ENCODE measurements at regions not wholly inside any gene's neighbourhood (a gene's known extent, or its start where the extent isn't known, plus 50 kb on each side); places are given as distances from the start of the nearest gene placed in this dataset.
"Not testable (repeated sequence)": the region's sequence is repeated elsewhere in the genome, so short reads cannot be mapped to it uniquely, and the experiment has no call there.

DNA sequence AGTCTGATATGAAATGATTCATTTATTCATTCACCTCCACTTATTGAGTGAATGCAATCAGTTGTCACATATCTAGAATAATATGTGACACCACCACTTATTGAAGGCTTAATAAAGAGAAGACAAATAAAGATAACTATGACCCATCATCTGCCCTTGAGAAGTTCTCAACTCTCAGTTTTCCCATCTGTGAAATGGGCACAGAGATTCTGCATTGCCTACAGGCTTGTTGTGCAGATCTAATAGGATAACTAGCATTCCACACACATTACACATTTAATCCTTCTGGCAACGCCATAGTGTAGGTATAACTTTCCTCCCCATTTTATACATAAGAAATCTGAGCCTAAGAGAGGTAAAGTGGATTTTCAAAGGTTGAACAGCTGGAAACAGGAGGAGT lies 84.2 kb upstream of the FICD start:
- DNase-seq (ENCODE audit: low read depth) = no peak
- no peaks in the 10 kb centered on the region for H3K27me3 ChIP-seq (ENCODE audit: control insufficient read depth, insufficient read depth, low read length)
- H3K4me3 ChIP-seq (ENCODE audit: low read depth, low read length) = no peak overlapping the region
- no peaks in the 10 kb centered on the region for H3K36me3 ChIP-seq (ENCODE audit: control insufficient read depth, insufficient read depth, low read length)
- TF ChIP-seq, protein P1, sequence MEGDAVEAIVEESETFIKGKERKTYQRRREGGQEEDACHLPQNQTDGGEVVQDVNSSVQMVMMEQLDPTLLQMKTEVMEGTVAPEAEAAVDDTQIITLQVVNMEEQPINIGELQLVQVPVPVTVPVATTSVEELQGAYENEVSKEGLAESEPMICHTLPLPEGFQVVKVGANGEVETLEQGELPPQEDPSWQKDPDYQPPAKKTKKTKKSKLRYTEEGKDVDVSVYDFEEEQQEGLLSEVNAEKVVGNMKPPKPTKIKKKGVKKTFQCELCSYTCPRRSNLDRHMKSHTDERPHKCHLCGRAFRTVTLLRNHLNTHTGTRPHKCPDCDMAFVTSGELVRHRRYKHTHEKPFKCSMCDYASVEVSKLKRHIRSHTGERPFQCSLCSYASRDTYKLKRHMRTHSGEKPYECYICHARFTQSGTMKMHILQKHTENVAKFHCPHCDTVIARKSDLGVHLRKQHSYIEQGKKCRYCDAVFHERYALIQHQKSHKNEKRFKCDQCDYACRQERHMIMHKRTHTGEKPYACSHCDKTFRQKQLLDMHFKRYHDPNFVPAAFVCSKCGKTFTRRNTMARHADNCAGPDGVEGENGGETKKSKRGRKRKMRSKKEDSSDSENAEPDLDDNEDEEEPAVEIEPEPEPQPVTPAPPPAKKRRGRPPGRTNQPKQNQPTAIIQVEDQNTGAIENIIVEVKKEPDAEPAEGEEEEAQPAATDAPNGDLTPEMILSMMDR (IDR thresholded peaks at IDR 0.05; ENCODE audit: insufficient read depth, low read length, poor library complexity, severe bottlenecking) = no peak

DNA sequence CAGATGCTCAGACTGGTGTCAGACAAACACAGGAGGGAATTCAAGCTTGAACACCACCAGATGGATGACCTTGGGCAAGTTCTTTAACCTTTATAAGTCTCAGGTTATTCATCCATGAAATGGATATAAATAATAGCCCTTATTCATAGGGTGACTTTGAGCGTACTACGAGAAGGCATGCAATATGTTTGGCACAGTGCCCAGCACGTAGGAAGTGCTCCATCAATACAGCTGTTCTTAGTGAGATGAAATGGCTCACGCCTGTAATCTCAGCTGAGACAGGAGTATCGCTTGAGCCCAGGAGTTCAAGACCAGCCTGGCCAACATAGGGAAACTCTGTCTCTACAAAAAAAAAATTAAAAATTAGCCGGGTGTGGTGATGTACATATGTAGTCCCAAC lies 84.8 kb upstream of the FICD start:
- no peak overlapping the region for H3K4me3 ChIP-seq (ENCODE audit: low read depth, low read length)
- peak; percentile 5 for DNase-seq (ENCODE audit: low read depth)
- H3K27me3 ChIP-seq (ENCODE audit: control insufficient read depth, insufficient read depth, low read length) = peaks cover 2% of the 10 kb centered on the region
- no peaks in the 10 kb centered on the region for H3K36me3 ChIP-seq (ENCODE audit: control insufficient read depth, insufficient read depth, low read length)
- TF ChIP-seq, protein P1 (IDR thresholded peaks at IDR 0.05; ENCODE audit: insufficient read depth, low read length, poor library complexity, severe bottlenecking) = no peak

DNA sequence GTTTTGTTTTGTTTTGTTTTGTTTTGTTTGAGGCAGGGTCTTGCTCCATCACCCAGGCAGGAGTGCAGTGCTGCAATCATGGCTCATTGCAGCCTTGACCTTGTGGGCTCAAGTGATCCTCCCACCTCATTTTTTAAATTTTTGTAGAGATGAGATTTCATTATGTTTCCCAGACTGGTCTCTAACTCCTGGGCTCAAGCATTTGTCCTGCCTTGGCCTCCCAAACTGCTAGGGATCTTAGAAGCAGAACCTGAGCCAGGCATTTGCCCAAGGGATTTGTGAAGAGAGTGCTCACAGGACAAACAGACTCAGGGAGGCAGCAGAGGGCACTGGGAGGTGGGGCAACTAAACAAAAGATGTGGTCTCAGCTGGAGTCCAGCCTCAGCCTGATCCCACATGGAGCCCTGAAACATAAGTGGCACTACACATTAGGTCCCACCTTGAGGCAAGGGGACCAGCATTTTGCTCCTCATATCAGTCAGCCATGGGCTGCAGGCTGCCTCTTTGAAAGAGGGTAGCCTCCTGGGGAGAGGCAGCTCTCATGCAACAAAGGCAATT lies 86.2 kb upstream of the CMKLR1 start:
- peaks cover 2% of the 10 kb centered on the region for H3K27me3 ChIP-seq (ENCODE audit: control insufficient read depth, insufficient read depth, low read length)
- H3K36me3 ChIP-seq (ENCODE audit: control insufficient read depth, insufficient read depth, low read length) = no peaks in the 10 kb centered on the region
- TF ChIP-seq, protein P1 (IDR thresholded peaks at IDR 0.05; ENCODE audit: insufficient read depth, low read length, poor library complexity, severe bottlenecking) = no peak
- no peak for DNase-seq (ENCODE audit: low read depth)
- H3K4me3 ChIP-seq (ENCODE audit: low read depth, low read length) = no peak overlapping the region

DNA sequence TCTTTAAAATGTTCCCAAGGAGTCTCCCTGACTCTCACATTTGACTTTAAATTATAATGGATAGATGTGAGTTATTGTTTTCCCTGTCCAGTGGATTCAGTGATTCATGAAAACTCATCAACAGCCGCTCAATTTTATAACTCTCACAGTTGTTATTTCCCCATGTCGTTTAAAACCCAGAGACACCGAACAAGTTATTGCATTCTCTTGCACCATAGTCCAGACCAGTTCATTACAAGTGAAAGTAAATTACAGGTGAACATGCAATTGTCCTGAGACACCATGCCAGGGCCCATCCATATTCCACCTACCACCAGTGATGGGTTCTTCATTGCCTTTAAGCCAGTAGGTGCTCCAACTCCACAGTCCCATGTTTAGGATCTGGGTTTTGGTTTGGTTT lies 85.7 kb upstream of the CMKLR1 start:
- no peak overlapping the region for H3K4me3 ChIP-seq (ENCODE audit: low read depth, low read length)
- no peaks in the 10 kb centered on the region for H3K36me3 ChIP-seq (ENCODE audit: control insufficient read depth, insufficient read depth, low read length)
- TF ChIP-seq, protein P1 (IDR thresholded peaks at IDR 0.05; ENCODE audit: insufficient read depth, low read length, poor library complexity, severe bottlenecking) = no peak
- H3K27me3 ChIP-seq (ENCODE audit: control insufficient read depth, insufficient read depth, low read length) = peaks cover 2% of the 10 kb centered on the region
- no peak for DNase-seq (ENCODE audit: low read depth)

DNA sequence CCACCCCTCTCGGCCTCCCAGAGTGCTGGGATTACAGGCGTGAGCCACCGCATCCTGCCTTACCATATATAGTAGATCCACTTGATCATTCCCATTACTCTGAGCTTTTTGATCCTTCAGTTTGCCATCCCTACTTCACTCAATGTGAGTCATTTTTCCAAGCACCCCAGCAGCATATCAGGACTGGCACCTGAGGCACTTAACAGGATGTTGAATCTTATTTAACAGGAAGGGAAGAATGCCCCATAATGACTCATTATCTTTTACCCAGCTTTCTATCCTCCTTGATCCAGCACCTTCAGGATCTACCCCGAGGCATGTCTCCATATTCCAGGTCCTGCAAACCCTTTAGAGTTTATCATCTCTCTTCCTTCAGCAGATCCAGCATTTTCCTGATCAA lies 84.9 kb upstream of the CMKLR1 start:
- no peak for DNase-seq (ENCODE audit: low read depth)
- Histone ChIP-seq H3K36me3 (ENCODE audit: control insufficient read depth, insufficient read depth, low read length) (no peaks in the 10 kb centered on the region), H3K4me3 (ENCODE audit: low read depth, low read length) (no peak overlapping the region), H3K27me3 (ENCODE audit: control insufficient read depth, insufficient read depth, low read length) (peaks cover 2% of the 10 kb centered on the region)
- TF ChIP-seq, protein P1 (IDR thresholded peaks at IDR 0.05; ENCODE audit: insufficient read depth, low read length, poor library complexity, severe bottlenecking) = no peak

DNA sequence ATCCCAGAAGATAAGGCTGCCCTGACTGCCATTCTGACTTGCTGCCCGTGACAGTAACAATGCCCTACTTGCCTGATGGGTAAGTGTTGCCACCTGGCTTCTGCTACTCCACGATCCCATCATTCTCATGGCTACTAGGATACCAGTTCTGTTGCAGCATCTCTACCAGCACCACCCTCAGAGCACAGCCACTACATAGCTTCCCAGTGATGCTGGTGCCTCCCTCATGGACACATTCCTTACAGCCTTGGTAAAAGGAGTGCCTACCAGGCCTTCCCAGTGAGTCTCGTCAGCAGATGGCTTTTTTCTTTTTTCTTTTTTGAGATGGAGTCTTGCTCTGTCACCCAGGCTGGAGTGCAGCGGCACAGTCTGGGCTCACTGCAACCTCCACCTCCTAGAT lies 84.4 kb upstream of the CMKLR1 start:
- DNase-seq (ENCODE audit: low read depth) = no peak
- TF ChIP-seq, protein P1 (IDR thresholded peaks at IDR 0.05; ENCODE audit: insufficient read depth, low read length, poor library complexity, severe bottlenecking) = no peak
- Histone ChIP-seq H3K27me3 (ENCODE audit: control insufficient read depth, insufficient read depth, low read length) (peaks cover 2% of the 10 kb centered on the region), H3K4me3 (ENCODE audit: low read depth, low read length) (no peak overlapping the region), H3K36me3 (ENCODE audit: control insufficient read depth, insufficient read depth, low read length) (no peaks in the 10 kb centered on the region)

DNA sequence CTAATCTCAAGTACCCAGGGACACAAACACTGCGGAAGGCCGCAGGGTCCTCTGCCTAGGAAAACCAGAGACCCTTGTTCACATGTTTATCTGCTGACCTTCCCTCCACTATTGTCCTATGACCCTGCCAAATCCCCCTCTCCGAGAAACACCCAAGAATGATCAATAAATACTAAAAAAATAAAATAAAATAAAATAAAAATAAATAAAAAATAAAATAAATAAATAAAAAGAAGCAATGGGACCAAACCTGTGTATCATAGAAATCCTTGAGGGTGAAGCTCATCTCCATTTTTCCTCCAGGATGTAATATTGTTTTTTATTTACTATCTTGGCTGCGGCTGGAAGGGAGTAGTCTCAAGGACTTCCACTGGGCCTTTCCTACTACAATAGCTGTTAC lies 82.0 kb upstream of the CMKLR1 start:
- not testable (repeated sequence) for H3K27me3 ChIP-seq (ENCODE audit: control insufficient read depth, insufficient read depth, low read length); H3K4me3 ChIP-seq (ENCODE audit: low read depth, low read length); DNase-seq (ENCODE audit: low read depth); H3K36me3 ChIP-seq (ENCODE audit: control insufficient read depth, insufficient read depth, low read length)

DNA sequence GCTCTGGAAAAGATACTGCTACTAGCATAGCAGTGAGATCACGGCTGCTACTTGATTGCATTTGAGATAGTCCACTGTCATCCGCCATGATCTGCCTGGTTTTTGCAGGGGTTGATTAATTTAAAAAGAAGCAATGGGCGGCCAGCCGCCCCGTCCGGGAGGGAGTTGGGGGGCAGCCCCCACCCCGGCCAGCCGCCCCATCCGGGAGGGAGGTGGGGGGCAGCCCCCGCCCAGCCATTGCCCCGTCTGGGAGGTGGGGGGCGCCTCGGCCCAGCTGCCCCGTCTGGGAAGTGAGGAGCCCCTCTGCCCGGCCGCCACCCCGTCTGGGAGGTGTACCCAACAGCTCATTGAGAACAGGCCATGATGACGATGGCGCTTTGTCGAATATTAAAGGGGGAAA lies 81.3 kb upstream of the CMKLR1 start:
- not testable (repeated sequence) for H3K4me3 ChIP-seq (ENCODE audit: low read depth, low read length); H3K36me3 ChIP-seq (ENCODE audit: control insufficient read depth, insufficient read depth, low read length); H3K27me3 ChIP-seq (ENCODE audit: control insufficient read depth, insufficient read depth, low read length); DNase-seq (ENCODE audit: low read depth)
